Osteoblast (primary cell): ENCODE measurements at regions not wholly inside any gene's neighbourhood (a gene's known extent, or its start where the extent isn't known, plus 50 kb on each side); places are given as distances from the start of the nearest gene placed in this dataset.
"Not testable (repeated sequence)": the region's sequence is repeated elsewhere in the genome, so short reads cannot be mapped to it uniquely, and the experiment has no call there.

Experiments used
- DNase-seq: peaks from one replicate; pipeline ENCODE4 v3.0.0; 2011; ENCODE audit warnings: low spot score, mixed read lengths; ENCODE audit not compliant: insufficient read length; ENCODE audit errors: missing footprints
- H2AFZ ChIP-seq: 2 replicates; pipeline ENCODE4 v1.6.0; 2011; ENCODE audit warnings: mild to moderate bottlenecking, low read length
- H3K27ac ChIP-seq: 2 replicates; pipeline ENCODE4 v1.5.1; 2011; ENCODE audit warnings: mild to moderate bottlenecking, low read depth, low read length, moderate library complexity
- H3K27me3 ChIP-seq: 2 replicates; pipeline ENCODE4 v1.6.0; 2012; ENCODE audit warnings: mild to moderate bottlenecking, control low read depth, inconsistent platforms, low read length, moderate library complexity; ENCODE audit not compliant: insufficient read depth
- H3K36me3 ChIP-seq: 2 replicates; pipeline ENCODE4 v1.5.1; 2011; ENCODE audit warnings: mild to moderate bottlenecking, low read length, control low read depth, moderate library complexity; ENCODE audit not compliant: insufficient read depth
- H3K4me1 ChIP-seq: 2 replicates; pipeline ENCODE4 v1.5.1; 2011; ENCODE audit warnings: mild to moderate bottlenecking, low read length, control low read depth, moderate library complexity; ENCODE audit not compliant: insufficient read depth
- H3K4me2 ChIP-seq: 2 replicates; pipeline ENCODE4 v1.6.0; 2011; ENCODE audit warnings: mild to moderate bottlenecking, low read length; ENCODE audit not compliant: insufficient read depth
- H3K4me3 ChIP-seq: fragments of 200-600 bp; sonication (generic); 3 replicates; pipeline ENCODE4 v1.5.1; 2012; ENCODE audit warnings: mild to moderate bottlenecking, low read length, inconsistent platforms; ENCODE audit not compliant: insufficient read depth
- H3K79me2 ChIP-seq: 2 replicates; pipeline ENCODE4 v1.6.0; 2012; ENCODE audit warnings: mild to moderate bottlenecking, low read length, control low read depth, inconsistent platforms; ENCODE audit not compliant: insufficient read depth
- H3K9me3 ChIP-seq: 2 replicates; pipeline ENCODE4 v1.5.1; 2011; ENCODE audit warnings: low read depth, low read length, control low read depth
- H4K20me1 ChIP-seq: 2 replicates; pipeline ENCODE4 v1.6.0; 2012; ENCODE audit warnings: mild to moderate bottlenecking, low read length, control low read depth; ENCODE audit not compliant: insufficient read depth
- TF ChIP-seq, protein P1 (sequence below): IDR thresholded peaks from 2 replicates; pipeline ENCODE4 v1.5.1; 2011; ENCODE audit warnings: mild to moderate bottlenecking, low read depth, low read length, moderate library complexity; ENCODE audit errors: extremely low read depth

DNA sequence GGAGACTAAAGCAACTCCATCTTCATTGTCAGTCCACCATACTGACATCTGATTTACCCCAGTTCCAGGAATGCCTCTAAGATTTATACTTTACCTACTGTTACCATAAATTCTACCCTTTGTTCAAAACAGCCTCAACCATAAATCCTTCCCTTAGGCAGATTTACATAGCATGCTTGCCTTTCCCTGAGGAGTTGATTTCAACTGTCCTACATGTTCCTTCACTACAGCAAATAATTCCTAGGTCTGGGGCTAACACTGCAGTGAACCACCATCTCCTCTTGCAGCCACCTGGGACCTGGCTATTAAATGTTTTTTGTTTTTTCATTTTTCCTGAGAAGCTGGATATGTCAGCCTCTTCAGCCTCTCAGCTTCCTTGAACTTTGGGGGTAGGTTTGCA is 166.9 kb upstream of the PDE4D start:
- H3K9me3 ChIP-seq, result no peaks in the 10 kb centered on the region
- H3K4me1 ChIP-seq, result no peaks in the 10 kb centered on the region
- TF ChIP-seq, protein P1, sequence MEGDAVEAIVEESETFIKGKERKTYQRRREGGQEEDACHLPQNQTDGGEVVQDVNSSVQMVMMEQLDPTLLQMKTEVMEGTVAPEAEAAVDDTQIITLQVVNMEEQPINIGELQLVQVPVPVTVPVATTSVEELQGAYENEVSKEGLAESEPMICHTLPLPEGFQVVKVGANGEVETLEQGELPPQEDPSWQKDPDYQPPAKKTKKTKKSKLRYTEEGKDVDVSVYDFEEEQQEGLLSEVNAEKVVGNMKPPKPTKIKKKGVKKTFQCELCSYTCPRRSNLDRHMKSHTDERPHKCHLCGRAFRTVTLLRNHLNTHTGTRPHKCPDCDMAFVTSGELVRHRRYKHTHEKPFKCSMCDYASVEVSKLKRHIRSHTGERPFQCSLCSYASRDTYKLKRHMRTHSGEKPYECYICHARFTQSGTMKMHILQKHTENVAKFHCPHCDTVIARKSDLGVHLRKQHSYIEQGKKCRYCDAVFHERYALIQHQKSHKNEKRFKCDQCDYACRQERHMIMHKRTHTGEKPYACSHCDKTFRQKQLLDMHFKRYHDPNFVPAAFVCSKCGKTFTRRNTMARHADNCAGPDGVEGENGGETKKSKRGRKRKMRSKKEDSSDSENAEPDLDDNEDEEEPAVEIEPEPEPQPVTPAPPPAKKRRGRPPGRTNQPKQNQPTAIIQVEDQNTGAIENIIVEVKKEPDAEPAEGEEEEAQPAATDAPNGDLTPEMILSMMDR, result no peak
- no peaks in the 10 kb centered on the region for H3K27me3 ChIP-seq
- H3K79me2 ChIP-seq, result no peaks in the 10 kb centered on the region
- no peak overlapping the region for H3K4me2 ChIP-seq
- no peak for DNase-seq
- no peaks in the 10 kb centered on the region for H3K36me3 ChIP-seq
- H3K27ac ChIP-seq, result no peak overlapping the region
- H3K4me3 ChIP-seq, result no peak overlapping the region
- no peak overlapping the region for H2AFZ ChIP-seq
- H4K20me1 ChIP-seq, result no peaks in the 10 kb centered on the region

DNA sequence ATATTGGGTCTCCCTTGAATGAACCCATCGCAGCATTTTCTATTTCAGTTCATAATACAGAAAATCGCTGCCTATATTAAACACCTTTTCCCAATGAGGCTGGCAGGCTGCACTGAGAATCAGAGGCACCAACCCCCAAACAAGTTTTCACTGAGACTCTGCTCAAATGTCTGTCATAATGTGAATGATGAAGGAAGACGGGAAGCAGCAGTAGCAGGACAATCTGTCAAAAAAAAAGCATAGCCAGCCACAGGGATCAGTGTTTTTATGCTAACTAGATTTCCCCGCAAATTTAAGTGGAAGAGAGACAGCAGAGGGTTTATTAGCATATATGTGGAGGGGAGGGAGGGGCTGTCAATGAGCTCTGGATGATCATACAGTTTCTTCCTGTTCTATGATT is 162.7 kb upstream of the PDE4D start:
- TF ChIP-seq, protein P1, result no peak
- Histone ChIP-seq H4K20me1 (no peaks in the 10 kb centered on the region), H3K4me2 (no peak overlapping the region), H3K4me3 (no peak overlapping the region), H3K79me2 (no peaks in the 10 kb centered on the region), H3K4me1 (no peaks in the 10 kb centered on the region), H3K9me3 (no peaks in the 10 kb centered on the region), H3K27ac (no peak overlapping the region), H3K36me3 (no peaks in the 10 kb centered on the region), H3K27me3 (no peaks in the 10 kb centered on the region), H2AFZ (no peak overlapping the region)
- no peak for DNase-seq

DNA sequence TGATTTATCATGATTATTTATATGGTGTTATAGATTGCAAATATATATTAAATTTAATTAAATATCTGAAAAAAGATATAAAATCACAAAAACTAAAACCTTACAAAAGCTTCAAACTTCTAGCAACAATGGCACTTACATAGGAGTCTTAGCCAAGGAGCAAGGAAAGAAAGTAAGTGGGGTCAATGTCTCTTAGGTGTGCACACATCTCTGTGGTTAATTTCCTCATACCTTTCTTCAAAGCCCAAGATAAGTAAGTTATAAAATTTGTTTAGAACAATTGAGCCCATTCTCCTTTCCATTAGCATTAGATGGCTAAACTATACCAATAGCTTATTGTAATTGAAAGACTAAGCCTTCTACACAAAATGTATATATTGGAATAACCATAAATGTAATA is 161.6 kb upstream of the PDE4D start:
- Histone ChIP-seq H3K79me2 (no peaks in the 10 kb centered on the region), H3K4me3 (no peak overlapping the region), H3K36me3 (no peaks in the 10 kb centered on the region), H3K27ac (no peak overlapping the region), H2AFZ (no peak overlapping the region), H3K9me3 (no peaks in the 10 kb centered on the region), H3K27me3 (no peaks in the 10 kb centered on the region), H3K4me2 (no peak overlapping the region), H4K20me1 (no peaks in the 10 kb centered on the region), H3K4me1 (no peaks in the 10 kb centered on the region)
- no peak for DNase-seq
- TF ChIP-seq, protein P1, result no peak

DNA sequence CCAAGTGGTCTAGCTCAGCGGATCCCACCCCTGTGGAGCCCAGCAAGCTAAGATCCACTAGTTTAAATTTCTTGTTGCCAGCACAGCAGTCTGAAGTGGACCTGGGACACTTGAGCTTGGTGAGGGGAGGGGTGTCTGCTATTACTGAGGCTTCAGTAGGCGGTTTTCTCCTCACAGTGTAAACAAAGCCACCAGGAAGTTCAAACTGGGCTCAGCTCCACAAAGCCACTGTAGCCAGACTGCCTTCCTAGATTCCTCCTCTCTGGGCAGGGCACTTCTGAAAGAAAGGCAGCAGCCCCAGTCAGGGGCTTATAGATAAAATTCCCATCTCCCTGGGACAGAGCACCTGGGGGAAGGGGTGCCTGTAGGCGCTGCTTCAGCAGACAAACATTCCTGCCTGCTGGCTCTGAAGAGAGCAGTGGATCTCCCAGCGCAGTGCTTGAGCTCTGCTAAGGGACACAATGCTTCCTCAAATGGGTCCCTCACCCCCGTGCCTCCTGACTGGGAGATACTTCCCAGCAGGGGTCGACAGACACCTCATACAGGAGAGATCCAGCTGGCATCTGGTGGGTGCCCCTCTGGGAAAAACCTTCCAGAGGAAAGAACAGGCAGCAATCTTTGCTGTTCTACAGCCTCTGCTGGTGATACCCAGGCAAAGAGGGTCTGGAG is 148.6 kb upstream of the PDE4D start:
- H3K36me3 ChIP-seq, H3K27me3 ChIP-seq, H4K20me1 ChIP-seq, H3K4me3 ChIP-seq, H3K4me1 ChIP-seq, H3K79me2 ChIP-seq, H3K9me3 ChIP-seq, H2AFZ ChIP-seq, H3K27ac ChIP-seq, DNase-seq, H3K4me2 ChIP-seq: not testable (repeated sequence)

DNA sequence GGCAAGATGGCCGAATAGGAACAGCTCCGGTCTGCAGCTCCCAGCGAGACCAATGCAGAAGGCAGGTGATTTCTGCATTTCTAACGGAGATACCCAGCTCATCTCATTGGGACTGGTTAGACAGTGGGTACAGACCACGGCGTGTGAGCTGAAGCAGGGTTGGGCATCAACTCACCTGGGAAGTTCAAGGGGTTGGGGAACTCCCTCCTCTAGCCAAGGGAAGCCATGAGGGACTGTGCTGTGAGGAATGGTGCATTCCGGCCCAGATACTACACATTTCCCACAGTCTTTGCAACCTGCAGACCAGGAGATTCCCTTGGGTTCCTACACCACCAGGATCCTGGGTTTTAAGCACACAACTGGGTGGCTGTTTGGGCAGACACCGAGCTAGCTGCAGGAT is 148.0 kb upstream of the PDE4D start:
- not testable (repeated sequence) for H3K9me3 ChIP-seq, DNase-seq, H3K79me2 ChIP-seq, H3K4me3 ChIP-seq, H3K4me2 ChIP-seq, H3K4me1 ChIP-seq, H4K20me1 ChIP-seq, H2AFZ ChIP-seq, H3K27me3 ChIP-seq, H3K27ac ChIP-seq, H3K36me3 ChIP-seq
